C1 segment of cervical spinal cord (tissue), 14 donors: ENCODE measurements at regions not wholly inside any gene's neighbourhood (a gene's known extent, or its start where the extent isn't known, plus 50 kb on each side); places are given as distances from the start of the nearest gene placed in this dataset.

Experiments
- DNase-seq, 14 donors: peaks; one replicate each; lab custom pipeline; 2025; lab: John Stamatoyannopoulos, UW

DNA sequence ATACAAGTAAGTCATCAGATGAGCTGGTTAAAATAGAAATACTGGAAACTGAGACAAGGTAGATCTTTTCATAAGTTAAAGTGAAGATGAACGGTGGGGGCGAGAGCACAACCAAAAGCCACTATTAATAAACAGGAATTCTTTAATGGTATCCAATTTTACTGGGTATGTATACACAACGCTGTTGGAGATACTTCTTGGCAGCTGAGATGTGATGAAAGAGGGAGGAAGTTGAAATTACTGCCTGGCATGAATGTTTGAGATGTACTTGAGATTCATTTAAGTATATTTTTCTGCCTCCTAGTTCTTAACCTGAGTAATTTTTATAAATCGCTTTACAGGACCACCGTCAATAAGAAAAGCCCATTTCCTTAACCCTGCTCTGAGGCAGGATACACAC lies 110.0 kb upstream of the ZRANB2 start:
- no peak for DNase-seq

DNA sequence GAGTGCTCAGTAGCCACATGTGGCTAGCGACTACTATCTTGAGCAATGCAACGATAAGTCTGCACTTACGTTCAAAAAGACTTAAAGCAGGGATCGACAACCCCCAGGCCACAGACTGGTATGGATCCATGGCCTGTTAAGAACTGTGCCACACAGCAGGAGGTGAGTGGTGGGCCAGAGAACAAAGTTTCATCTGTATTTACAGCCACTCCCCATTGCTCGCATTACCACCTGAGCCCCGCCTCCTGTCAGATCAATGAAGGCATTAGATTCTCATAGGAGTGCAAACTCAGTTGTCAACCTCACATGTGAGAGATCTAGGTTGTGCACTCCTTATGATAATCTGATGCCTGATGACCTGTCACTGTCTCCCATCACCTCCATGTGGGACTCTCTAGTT lies 103.6 kb upstream of the ZRANB2 start:
- DNase-seq: no peak

DNA sequence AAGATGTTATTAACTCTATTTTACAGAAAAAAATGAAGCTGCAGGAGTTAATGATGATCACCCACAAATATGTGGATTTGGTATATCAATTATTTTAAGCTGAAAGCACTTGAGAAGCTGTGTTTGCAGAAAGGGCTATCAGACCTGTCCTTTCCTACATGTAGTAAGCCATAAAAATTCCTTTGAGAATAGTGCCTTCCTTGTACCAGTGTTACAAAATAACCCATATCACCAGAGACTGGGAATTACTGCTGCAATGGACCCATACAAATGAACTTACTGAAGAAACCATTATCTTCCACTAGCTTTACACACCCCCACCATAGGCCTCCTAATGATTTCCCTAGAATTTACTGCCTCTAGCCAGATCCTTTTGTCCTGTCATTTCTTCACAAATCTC lies 99.2 kb upstream of the ZRANB2 start:
- DNase-seq: no peak

DNA sequence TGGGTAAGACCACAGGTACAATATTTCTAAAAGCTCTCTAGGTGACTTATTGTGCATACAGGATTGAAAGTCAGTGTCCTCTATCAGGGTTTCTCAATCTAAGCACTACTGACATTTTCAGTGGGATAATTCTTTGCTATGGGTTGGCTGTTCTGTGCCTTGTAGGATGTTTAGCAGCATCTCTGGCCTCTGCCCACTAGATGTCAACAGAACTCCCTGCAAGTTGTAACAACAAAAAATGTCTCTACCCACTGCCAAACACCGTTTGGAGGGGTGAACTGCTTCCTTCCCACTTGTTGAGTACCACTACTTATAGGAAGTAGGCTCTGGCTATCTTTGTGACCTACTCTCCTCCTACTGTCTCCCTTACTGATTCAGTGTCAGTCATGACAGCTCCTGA lies 90.1 kb upstream of the ZRANB2 start:
- DNase-seq: no peak

DNA sequence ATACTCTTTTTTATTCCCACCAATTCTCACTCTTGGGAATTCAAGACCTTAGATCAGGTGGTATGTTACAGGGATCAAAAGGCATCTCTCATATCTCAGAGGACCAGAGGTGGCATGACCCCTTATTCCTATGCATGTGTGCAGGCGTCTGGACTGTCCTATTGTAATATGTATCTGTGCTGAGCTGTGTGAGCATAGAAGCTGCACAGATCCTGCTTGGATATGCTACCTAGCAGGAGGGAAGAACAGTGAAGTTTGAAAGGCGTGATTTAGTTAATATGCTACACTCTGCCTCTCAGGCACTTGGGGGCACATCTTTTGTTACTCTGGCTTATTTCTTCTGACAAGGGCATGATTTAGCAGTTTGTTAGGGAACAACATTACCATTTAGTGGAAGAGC lies 86.7 kb upstream of the ZRANB2 start:
- DNase-seq: no peak

DNA sequence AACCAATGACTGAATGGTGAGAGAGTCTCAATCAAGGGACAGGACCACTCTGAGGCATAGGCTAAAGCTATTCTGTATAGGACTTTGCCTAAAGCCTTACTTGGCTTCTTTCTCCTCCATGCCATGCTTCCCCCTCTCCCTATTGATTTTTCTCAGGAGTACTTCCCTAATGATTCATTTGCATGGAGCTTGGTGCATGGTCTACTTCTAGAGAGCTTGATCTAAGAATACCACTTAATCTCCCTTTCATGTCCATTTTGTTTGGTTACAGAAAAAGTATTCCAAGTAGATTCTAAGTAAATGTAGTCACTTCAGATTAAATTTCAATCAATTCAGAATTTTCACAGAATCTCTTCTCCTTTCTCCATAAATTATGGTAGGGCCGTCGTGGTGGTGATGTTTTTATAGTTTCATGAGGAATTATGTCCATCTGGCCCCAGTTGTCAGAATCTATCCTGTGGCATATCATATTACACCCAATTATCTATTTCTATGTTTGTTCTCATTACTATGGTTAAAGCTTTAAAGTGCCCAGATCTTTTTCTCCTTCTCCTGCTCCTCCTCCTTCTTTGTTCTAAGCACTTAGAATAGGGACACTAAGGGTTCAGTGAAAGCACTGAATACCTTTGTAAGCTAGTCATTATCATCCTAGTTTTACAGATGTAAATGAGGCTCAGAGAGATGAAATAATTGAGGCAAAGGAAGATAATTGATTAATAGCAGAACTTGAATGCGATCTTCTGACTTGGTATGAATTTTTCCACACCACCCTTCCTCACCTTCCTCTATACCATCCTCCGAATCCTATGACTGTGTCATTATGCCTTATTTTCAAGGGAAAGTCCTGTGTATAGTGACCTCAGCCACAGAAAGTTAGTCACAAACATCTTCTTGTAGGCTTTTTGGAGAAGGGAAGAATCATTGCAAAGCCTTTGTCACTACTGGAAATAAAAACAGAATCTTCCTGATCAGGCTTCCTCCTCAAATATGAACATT lies 85.6 kb upstream of the ZRANB2 start:
- no peak for DNase-seq

DNA sequence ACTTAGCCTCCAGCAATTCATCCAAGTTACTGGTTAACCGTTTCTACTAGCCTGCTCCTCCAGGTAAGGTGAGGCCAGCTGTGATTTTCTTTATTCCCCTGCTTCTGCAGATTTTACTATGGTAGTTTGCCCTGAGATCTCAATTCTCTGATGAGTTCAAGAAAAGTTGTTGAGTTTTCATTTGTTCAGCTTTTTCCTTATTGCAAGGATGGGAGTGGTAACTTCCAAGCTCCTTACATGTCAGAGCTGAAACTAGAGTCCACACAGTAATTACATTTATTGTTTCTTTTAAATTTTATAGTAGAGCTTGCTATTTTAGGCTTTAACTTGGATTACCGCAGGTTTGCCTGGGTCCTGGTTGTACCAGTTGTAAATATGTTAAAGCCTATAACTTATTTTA lies 76.9 kb upstream of the ZRANB2 start:
- DNase-seq: no peak

DNA sequence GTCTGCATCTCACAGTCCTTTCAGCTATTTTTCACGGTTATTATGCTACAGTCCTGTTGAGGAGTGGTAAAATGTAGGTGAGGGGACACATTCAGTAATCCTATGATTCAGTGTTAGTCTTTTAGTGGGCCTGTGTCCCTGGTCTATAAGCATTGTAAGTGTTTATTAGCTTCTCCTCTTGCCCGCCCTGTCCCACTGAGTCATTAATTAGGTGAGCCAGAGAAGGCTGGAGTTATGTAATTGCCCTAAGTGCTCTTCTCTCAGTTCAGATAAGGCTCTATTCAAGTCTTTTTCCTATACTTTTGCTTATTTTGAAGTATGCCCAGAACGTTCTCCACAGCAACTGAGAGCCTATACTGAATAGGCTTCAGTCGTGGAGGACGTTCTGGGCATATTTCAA lies 76.3 kb upstream of the ZRANB2 start:
- DNase-seq: no peak

DNA sequence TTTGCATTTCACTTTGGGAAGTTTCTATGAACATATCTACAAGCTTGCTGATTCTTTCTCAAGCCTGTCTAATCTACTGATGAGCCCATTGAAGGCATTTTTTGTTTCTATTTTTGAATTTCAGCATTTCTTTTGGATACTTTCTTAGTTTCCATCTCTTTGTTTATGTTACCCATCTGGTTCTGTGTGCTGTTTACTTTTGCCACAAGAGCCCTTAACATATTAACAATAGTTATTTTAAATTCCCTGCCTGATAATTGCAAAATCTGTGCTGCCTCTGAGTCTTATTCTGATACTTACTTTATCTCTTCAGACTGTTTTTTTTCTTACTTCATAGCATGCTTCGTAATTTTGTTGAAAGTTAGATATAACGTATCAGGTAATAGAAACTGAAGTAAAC lies 75.8 kb upstream of the ZRANB2 start:
- no peak for DNase-seq

DNA sequence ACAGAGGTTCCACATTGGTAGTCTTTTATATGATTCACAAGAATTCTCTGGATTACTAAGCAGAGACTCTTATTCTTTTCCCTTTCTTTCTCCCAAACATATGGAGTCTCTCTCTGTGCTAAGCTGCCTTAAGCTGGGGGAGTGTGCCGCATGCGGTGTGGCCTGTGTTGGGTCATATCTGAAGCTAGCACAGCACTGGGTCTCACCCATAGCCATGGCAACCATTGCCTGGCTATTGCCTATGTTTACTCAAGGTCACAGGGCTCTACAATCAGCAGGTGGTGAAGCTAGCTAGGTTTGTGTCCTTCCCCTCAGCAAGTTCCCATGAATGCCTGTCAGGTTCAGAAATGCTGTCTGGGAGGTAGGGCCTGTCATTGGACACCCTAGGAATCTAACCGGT lies 73.6 kb upstream of the ZRANB2 start:
- DNase-seq: no peak

DNA sequence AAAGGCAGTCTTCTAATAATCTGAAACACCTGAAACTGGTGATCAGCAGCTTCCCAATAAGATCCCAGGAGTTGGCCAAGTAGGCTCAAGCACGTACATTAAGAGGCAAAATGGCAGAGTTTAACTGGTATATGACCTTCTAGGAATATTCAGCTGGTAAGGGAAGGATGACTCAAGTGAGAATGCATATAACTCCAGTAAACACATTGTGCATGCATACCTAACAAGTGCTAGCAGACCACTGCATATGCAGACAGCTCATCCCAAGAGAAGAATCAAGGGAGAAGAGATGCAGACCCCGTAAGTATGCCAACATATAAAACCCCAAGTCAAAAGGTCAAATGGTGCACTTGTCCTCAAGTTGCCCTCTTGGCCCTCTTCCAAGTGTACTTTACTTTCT lies 73.0 kb upstream of the ZRANB2 start:
- no peak for DNase-seq

DNA sequence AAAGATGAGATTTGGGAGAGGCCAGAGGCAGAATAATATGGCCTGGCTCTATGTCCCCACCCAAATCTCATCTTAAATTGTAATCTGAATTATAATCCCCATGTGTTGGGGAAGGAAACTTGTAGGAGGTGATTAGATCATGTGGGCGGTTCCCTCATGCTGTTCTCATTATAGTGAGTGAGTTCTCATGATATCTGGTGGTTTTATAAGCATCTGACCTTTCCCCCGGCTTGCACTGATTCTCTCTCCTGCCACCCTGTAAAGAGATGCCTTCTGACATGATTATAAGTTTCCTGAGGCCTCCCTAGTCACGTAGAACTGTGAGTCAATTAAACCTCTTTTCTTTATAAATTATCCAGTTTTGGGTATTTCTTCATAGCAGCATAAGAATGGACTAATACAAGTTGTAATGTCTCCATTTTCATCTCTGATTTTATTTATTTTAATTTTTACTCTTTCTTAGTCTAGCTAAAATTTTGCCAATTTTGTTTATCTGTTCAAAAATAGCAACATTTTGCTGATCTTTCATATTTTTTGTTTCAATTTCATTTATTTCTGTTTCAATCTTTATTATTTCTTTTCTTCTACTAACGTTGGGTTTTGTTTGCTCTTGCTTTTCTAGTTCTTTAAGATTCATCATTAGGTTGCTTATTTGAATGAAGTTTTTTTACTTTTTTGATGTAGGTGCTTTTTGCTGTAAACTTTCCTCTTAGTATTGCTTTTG lies 67.0 kb upstream of the ZRANB2 start:
- DNase-seq: no peak

DNA sequence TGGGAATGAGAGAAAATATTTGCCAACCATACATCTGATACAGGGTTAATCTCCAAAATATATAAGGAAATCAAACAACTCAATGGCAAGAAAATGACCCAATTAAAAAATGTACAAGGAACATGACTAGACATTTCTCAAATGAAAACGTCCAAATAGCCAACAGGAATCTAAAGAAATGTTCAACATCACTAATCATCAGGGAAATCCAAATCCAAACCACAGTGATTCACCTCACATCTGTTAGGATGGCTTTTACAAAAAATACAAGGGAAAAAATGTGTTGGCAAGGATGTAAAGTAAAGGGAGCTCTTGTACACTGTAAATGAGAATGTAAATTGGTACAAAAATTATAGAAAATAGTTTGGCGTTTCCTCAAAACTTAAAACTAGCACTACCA lies 54.7 kb upstream of the ZRANB2 start:
- no peak for DNase-seq
